GM19099 (cell line): ENCODE measurements at regions not wholly inside any gene's neighbourhood (a gene's known extent, or its start where the extent isn't known, plus 50 kb on each side); places are given as distances from the start of the nearest gene placed in this dataset.

Experiments used
- POLR2A ChIP-seq: IDR thresholded peaks from 3 replicates; pipeline ENCODE4 v1.6.1; 2011; ENCODE audit warnings: low read depth; ENCODE audit not compliant: insufficient read length; ENCODE audit errors: extremely low read depth

DNA sequence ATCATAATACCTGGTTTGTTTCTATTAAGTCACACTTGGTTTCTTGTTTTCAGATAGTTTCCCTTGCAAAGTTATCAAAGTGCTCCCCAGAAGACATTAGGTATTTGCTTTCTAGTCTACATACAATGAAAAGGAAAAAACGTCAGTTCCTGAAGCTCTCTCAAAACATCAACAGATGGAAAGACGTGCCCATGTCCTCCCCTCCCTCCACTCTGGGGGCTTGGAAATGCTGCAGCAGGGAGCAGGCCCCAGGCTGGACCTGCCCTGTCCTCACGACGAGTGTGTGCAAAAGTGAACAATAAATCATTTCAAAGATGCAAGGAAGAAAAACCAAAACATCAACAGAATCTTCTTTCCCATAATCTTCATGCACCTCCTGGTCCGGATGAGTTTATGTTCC, 118.5 kb downstream of the USP22 start:
- TF ChIP-seq POLR2A, result no peak

DNA sequence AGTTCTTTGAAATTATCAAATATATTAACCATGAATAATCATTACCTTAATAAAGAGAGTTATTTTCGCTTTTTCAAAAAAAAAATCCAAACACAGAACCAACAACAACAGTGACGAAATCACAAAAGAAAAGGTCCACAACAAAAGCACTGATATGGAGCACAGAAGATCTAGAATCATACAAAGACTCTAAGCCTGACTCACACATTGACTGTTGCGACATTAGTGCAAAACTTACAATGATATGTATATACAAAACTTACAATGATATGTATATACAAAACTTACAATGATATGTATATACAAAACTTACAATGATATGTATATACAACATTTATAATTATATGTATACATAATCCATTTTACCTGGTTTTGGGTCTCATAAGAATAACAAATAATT, 117.7 kb downstream of the USP22 start:
- TF ChIP-seq POLR2A, result no peak

DNA sequence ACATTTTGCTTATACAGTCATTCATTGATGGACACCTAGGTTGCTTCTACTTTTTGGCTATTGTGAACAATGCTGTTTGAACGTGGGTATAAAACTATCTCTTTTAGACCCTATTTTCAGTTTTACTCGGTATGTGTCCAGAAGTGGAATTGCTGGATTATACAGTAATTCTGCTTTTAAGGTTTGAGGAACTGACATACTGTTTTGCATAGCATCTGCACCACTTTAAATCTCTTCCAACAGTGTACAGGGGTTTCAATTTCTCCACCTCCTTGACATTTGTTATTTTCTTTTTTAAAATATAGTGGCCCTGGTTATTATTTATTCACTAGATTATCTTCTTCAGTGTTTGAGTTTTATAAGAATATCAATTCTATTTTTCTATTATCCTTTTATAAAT, 116.9 kb downstream of the USP22 start:
- no peak for TF ChIP-seq POLR2A

DNA sequence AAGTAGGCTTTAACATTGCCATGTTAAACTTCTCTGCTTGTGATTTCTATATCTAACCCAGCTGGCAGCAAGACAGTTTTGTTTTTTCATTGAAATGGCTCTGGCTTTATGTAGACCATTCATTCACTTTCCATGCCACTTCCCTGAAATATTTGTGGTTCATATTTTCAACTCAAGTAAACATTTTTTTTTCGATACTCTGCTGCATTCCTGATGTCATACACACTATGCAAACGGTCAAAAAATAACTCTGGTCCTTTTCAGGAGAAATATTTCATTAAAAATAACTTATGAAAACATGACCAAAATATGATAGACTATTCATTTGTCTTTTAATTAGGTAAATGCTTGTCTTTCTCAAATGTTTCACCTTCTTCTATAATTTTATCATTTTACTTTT, 116.3 kb downstream of the USP22 start:
- no peak for TF ChIP-seq POLR2A

DNA sequence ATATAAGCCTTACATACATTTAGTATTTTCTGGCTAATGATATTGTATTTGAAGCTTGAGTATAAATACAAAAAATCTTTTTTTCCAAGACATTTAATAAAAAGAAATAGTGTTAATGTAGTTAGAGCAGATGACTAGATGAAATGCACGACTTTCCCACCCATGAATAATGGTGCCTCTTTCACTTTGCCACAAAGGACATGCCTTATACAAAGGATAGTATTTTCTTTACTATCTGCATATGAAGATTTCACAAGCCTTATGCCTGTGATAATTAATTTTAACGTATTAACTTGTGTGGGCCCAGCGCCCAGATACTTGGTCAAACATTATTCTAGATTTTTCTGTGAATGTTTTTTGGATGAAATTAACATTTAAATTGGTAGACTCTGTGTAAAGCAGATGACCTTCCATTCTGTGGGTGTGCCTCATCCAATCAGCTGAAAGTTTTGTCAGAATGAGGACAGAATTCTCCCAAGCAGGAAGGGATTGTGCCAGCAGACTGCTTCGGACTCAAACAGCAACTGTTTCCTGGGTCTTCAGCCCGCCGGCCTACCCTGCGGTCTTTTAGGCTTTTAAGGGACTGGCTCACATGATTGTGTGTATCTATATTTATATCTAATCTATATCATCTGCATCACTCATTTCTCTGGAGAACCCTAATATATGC, 115.4 kb downstream of the USP22 start:
- TF ChIP-seq POLR2A, result no peak

DNA sequence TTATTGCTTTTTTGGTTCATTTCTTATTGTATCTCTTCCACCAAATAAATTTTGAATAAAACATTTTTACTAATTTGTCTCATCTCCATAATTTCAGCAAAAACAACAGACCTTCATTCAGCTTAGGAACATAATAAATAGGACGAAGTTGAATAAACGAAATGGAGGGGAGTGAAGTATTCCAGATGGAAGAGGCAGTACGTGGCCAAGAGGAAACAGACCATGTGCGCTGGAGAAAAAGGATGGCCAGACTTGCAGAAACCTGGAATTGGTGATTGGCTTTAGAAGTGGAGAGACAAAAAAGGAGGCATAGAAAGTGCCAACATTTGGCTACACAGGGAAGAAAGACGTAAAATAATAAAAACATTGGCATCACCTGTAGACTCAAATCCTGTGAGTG, 113.5 kb downstream of the USP22 start:
- no peak for TF ChIP-seq POLR2A

DNA sequence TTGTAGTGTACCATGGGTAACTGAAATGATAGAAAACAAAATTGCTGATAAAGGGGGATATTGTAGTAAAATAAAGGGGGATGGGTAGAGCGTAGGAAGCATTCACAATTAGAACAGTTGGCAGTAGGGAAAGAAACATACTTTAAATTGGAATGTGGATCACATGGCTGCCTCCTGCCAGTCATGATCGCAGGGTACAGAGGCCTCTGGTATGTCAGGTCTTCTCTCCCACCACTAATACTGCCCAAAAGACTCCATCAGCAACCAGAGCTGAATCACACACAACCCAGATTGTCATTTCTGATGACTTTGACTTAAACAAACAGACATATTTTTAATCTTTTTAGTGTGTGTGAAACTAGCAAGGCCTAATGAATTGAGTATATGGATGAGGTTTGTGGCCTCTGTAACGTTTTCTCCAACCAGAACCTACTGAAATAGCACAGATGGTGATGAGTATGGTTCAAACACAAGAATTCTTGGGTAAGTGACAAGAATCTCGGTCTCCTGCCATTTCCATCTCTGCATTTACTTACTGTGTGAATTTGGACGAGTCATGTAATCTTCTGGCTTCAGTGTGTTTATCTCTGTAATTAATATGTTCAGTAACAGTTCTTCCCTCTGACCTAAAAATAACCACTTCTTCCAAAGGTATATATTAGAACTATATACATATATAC, 112.6 kb downstream of the USP22 start:
- TF ChIP-seq POLR2A, result no peak

DNA sequence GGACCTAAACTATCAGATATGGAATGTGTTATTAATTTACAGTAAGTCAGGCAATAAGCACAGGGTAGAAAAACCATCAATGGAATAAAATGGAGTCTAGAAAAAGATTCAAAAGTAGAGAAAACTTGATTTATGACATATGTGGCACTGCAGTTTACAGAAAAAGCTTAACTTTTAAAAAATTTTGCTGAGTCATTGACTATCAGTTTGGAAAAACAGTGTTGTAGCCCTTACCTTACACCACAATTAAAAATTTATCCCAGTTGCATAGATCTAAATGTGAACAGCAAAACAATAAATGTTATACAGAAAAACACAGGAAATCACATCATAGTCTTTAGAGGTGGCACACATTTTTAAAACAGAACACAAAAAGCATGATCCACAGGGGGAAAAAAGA, 108.5 kb downstream of the USP22 start:
- TF ChIP-seq POLR2A, result no peak

DNA sequence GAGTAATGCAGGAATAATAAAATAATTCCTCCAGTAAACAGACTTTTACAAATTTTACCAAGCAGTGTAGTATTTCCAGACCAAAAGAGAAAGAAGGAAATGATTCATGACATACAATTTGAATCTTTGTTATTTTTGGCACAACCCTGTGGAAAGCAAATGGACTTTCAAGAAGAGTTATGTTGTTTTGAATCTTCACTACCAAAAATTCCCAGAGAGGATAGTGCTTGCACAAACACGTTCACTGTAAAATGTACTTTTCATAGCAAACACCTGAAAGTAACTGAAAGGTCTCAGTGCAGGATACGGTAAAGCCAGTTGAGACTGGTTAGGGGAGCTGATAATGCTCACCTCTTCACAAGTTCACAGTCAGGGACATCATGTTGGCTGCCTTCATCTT, 107.1 kb downstream of the USP22 start:
- no peak for TF ChIP-seq POLR2A

DNA sequence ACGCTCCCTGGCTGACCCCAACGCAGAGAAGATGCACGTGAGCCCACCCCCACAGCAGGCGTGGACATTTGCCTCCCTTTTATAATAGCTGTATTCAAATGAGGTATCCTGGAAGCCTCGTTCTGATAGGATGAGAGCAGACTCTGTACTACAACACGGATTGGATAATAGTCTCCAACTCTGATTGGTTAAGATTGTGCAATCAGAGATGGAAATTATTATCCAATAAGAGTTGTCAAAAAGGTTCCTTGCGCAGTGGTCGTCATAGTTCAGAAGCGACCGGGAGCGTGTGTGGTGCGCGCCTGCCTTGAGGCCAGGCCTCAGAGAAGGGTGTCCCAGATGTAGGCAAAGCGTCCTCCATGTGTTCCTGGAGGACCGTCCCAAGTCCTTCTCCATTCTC, 104.6 kb downstream of the USP22 start:
- no peak for TF ChIP-seq POLR2A

DNA sequence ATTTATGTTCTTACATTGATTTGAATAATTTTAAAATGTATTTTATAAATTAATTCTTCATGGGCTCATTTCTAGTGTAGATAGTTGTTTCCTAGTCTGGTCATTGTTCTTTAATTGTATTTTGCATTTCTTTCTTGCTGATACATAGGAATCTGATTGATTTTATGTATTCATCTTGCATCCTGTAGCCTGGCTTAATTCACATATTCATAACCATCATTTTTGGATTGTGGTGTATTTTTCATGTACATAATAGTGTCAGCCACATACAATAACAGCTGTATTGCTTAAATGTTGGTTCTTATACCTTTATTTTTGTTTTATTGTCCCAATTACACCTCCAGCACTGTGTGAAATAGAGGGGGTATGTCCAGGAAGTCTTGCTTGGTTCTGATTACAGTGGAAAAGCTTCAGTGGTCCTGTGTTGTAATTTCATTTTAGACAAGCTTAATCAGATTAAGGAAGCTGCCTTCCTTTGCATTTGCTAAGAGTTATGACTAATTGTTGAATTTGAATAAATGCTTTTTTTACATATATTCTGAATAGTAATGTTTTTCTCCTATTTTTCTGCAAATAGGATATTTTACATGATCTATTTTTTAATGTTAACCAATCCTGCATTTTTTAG, 103.7 kb downstream of the USP22 start:
- no peak for TF ChIP-seq POLR2A

DNA sequence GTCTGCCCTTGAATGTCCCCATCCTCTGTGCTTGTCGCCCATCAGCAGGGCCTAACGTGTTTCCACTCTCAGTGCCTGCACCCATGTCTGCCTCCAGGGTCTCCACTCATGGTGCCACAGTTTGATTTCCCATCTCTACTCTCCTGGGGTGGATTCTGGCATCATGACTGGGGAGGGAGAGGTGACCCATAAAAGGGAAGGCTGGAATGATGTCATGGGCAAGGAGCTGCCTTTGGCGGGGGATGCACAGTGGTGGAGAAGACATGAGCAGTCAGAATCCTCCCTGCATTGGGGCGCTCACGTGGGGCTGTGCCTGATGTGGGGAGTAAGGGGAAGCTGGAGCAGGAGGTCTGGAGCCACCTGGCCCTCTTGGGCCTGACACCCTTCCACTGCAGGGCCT, 100.9 kb downstream of the USP22 start:
- no peak for TF ChIP-seq POLR2A

DNA sequence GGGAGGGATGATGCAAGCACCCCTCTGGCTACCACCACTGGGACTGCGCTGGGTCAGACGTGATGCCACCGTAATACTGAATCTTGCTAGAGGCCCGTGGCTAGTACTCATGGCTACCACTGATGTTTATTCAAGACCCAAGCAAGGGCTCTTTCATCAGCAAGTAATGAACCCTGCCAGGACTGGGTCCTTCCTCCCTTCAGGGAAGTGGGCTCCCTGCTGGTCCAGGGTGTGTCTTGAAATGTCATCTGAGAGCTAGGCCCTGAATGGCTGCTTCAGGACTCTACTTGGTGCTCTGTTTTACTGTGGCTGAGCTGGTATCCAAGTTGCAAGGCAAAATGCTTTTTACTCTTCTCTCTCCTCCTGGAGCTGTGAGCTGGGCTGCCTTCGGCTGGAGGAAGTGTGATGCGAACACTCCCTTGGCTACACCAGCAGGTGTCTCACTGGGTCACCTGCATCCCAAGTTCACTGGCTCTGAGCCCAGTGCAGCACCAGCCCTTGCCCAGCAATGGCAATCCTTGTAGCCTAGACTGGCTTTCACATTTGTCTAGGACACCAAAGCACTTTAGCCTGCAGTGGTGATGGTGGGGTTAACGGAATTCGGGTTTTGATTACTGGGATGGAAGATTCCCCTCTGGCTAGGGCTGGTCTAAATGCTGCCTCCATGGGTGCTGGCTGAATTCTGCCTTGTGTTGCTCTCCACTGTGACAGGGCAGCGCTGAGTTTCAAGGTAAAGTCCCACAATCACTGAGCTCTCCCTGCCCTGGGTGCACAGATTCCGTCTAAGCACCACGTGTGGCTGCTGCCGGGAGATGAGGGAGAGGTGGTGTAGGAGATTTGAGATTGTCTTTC, 98.6 kb downstream of the USP22 start:
- TF ChIP-seq POLR2A, result no peak

DNA sequence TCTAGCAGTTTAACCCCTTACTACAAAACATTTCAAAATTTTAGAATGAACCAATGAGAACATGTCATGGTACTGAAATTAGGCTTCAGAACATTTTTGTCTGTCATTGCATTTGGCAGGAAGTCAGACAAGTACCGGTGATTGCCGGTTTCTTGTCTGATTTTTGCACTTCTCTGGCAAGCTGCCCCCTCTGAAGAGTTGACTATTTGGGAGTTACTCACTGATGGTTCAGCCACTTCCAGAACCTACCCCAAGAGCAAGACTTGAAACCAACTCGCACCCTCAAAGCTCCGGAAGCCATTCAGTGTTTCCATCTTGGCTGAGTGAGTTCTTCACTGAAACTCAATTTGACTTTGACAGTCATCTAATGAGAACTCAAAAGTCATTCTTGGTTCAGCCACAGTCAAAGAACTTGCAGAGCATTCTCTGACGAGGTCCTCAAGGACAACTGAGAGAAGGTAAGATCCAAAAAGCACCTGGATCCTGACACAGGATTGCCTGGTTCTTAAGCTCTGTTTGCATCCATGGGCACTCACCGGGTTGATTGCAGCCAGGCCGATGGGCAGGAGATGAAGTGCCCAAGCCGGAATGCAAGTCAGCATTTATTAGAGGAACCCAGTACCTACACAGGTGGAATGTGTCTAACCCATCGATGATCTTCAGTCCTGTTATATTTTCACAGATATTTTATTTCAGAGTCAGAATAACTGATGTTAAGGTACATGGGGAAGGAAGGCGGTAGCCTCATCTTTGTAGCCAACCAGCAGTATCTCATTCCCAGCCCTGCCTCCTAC, 93.6 kb downstream of the USP22 start:
- TF ChIP-seq POLR2A, result no peak
